SK-N-SH (cell line): ENCODE measurements at regions not wholly inside any gene's neighbourhood (a gene's known extent, or its start where the extent isn't known, plus 50 kb on each side); places are given as distances from the start of the nearest gene placed in this dataset.

Source experiments
- CTCF ChIA-PET: fragments of 300-600, 350-600 bp; formaldehyde crosslinking; extraction: SDS; loops from one replicate; lab custom pipeline; 2021; lab: Yijun Ruan, JAX
- POLR2A ChIA-PET: fragments of 350-600 bp; sonication (Branson Sonifier 250); formaldehyde crosslinking; extraction: SDS; loops from one replicate; lab custom pipeline; 2020; ENCODE audit warnings: antibody characterized with exemption, inconsistent platforms; lab: Yijun Ruan, JAX
- DNase-seq: peaks from one replicate; pipeline ENCODE4 v3.0.0; 2012
- H2AFZ ChIP-seq: fragments of 200-600 bp; sonication (generic); 2 replicates; pipeline ENCODE4 v1.8.1; 2016; ENCODE audit warnings: antibody characterized with exemption, mild to moderate bottlenecking, low read depth
- H3F3A ChIP-seq: fragments of 200-600 bp; sonication (generic); replicated peaks from 2 replicates; pipeline ENCODE3; 2016; ENCODE audit warnings: antibody characterized with exemption, mild to moderate bottlenecking; ENCODE audit not compliant: insufficient read depth
- H3K27ac ChIP-seq, 2 experiments: fragments of 200-500 bp in 1 of 2; fragments of 200-600 bp in 1 of 2; sonication (Bioruptor generic) in 1 of 2; sonication (generic), shearing (Covaris generic) in 1 of 2; 2 replicates each; pipeline versions ENCODE4 v1.5.1 to v1.6.1; 2014 to 2016; ENCODE audit warnings: low read depth in 2 of 2, inconsistent platforms in 1 of 2, low read length in 1 of 2, mild to moderate bottlenecking in 1 of 2, mixed read lengths in 1 of 2
- H3K27me3 ChIP-seq: fragments of 200-600 bp; sonication (generic), shearing (Covaris generic); 2 replicates; pipeline ENCODE4 v1.6.1; 2016; ENCODE audit warnings: mixed run types; ENCODE audit not compliant: insufficient read depth
- H3K36me3 ChIP-seq, 2 experiments: fragments of 200-500 bp in 1 of 2; fragments of 200-600 bp in 1 of 2; sonication (Bioruptor generic) in 1 of 2; sonication (generic) in 1 of 2; replicated peaks in 1 of 2; 2 replicates each; pipeline versions ENCODE3 to v1.5.1; 2014 to 2016; ENCODE audit warnings: low read length in 1 of 2, mild to moderate bottlenecking in 1 of 2; ENCODE audit not compliant: insufficient read depth in 2 of 2, control insufficient read depth in 1 of 2
- H3K4me1 ChIP-seq, 2 experiments: fragments of 200-500 bp in 1 of 2; fragments of 200-600 bp in 1 of 2; sonication (Bioruptor generic) in 1 of 2; sonication (generic), shearing (Covaris generic) in 1 of 2; 2 replicates each; pipeline versions ENCODE4 v1.5.1 to v1.6.1; 2014 to 2016; ENCODE audit warnings: low read depth in 1 of 2, low read length in 1 of 2, mixed run types in 1 of 2; ENCODE audit not compliant: insufficient read depth in 2 of 2, control insufficient read depth in 1 of 2
- H3K4me2 ChIP-seq: fragments of 200-600 bp; sonication (generic), shearing (Covaris generic); 2 replicates; pipeline ENCODE4 v1.6.1; 2017; ENCODE audit warnings: mixed run types
- H3K4me3 ChIP-seq, 2 experiments: fragments of 200-500 bp in 1 of 2; fragments of 200-600 bp in 1 of 2; sonication (Bioruptor generic) in 1 of 2; sonication (generic), shearing (Covaris generic) in 1 of 2; 2 replicates each; pipeline versions ENCODE4 v1.5.1 to v1.8.1; 2014 to 2016; ENCODE audit warnings: low read depth in 2 of 2, inconsistent platforms in 1 of 2, low read length in 1 of 2, mild to moderate bottlenecking in 1 of 2, mixed read lengths in 1 of 2, moderate library complexity in 1 of 2
- H3K79me2 ChIP-seq: fragments of 200-600 bp; sonication (generic); 2 replicates; pipeline ENCODE4 v1.8.1; 2017; ENCODE audit warnings: mild to moderate bottlenecking; ENCODE audit not compliant: insufficient read depth
- H3K9ac ChIP-seq: fragments of 200-600 bp; sonication (generic); 2 replicates; pipeline ENCODE4 v1.6.1; 2017; ENCODE audit warnings: mixed run types
- H3K9me2 ChIP-seq: fragments of 200-600 bp; sonication (generic); 2 replicates; pipeline ENCODE4 v1.6.1; 2017; ENCODE audit warnings: mixed run types
- H3K9me3 ChIP-seq: fragments of 200-600 bp; sonication (generic); 2 replicates; pipeline ENCODE4 v1.6.1; 2017; ENCODE audit warnings: mixed run types, mild to moderate bottlenecking, moderate library complexity
- H4K20me1 ChIP-seq: fragments of 200-600 bp; sonication (generic); 2 replicates; pipeline ENCODE4 v1.6.1; 2017; ENCODE audit warnings: mild to moderate bottlenecking, mixed run types; ENCODE audit not compliant: insufficient read depth
- EZH2phosphoT487 ChIP-seq: fragments of 200-600 bp; sonication (generic); IDR thresholded peaks from 2 replicates; pipeline ENCODE4 v1.6.1; 2017; ENCODE audit warnings: low read depth, mixed run types, mild to moderate bottlenecking, antibody characterized with exemption, moderate library complexity, borderline replicate concordance
- FOXJ3 ChIP-seq: sonication (generic); formaldehyde crosslinking; IDR thresholded peaks from 2 replicates; pipeline ENCODE4 v1.5.1; 2020; ENCODE audit warnings: mild to moderate bottlenecking, missing genetic modification reagents
- JUND ChIP-seq: IDR thresholded peaks from 2 replicates; pipeline ENCODE4 v1.4.0; 2012
- NRF1 ChIP-seq: IDR thresholded peaks from 2 replicates; pipeline ENCODE4 v1.6.1; 2012; ENCODE audit warnings: low read depth, mild to moderate bottlenecking, low read length
- POLR2AphosphoS5 ChIP-seq: IDR thresholded peaks from 2 replicates; pipeline ENCODE4 v1.6.1; 2012; ENCODE audit warnings: low read depth, low read length
- RAD21 ChIP-seq: IDR thresholded peaks from 2 replicates; pipeline ENCODE4 v1.6.1; 2012; ENCODE audit warnings: mild to moderate bottlenecking, low read length
- RXRA ChIP-seq: IDR thresholded peaks from 2 replicates; pipeline ENCODE4 v1.4.0; 2012; ENCODE audit warnings: low read depth, mild to moderate bottlenecking, borderline replicate concordance
- SIN3A ChIP-seq: IDR thresholded peaks from 2 replicates; pipeline ENCODE4 v1.6.1; 2012; ENCODE audit warnings: low read depth, mild to moderate bottlenecking, low read length, moderate library complexity, borderline replicate concordance
- SMC3 ChIP-seq: IDR thresholded peaks from 2 replicates; pipeline ENCODE4 v1.6.1; 2012; ENCODE audit warnings: low read depth, low read length, improper control_type of control experiment
- YY1 ChIP-seq: IDR thresholded peaks from 2 replicates; pipeline ENCODE4 v1.4.0; 2012; ENCODE audit warnings: low read depth, mild to moderate bottlenecking
- WGBS: methylation state at CpG from one replicate; pipeline ENCODE4 v1.1.6; 2017; ENCODE audit warnings: low lambda C conversion rate; 5-methylcytosine and 5-hydroxymethylcytosine counted together
- TF ChIP-seq, protein P1 (sequence below): IDR thresholded peaks from 2 replicates; pipeline ENCODE4 v1.6.1; 2012; ENCODE audit warnings: mild to moderate bottlenecking, low read depth, low read length, moderate library complexity
- TF ChIP-seq, protein P2 (sequence below): fragments of 200-600 bp; sonication (generic); IDR thresholded peaks from 2 replicates; pipeline ENCODE4 v1.6.1; 2017; ENCODE audit warnings: antibody characterized with exemption, mild to moderate bottlenecking, moderate library complexity

DNA sequence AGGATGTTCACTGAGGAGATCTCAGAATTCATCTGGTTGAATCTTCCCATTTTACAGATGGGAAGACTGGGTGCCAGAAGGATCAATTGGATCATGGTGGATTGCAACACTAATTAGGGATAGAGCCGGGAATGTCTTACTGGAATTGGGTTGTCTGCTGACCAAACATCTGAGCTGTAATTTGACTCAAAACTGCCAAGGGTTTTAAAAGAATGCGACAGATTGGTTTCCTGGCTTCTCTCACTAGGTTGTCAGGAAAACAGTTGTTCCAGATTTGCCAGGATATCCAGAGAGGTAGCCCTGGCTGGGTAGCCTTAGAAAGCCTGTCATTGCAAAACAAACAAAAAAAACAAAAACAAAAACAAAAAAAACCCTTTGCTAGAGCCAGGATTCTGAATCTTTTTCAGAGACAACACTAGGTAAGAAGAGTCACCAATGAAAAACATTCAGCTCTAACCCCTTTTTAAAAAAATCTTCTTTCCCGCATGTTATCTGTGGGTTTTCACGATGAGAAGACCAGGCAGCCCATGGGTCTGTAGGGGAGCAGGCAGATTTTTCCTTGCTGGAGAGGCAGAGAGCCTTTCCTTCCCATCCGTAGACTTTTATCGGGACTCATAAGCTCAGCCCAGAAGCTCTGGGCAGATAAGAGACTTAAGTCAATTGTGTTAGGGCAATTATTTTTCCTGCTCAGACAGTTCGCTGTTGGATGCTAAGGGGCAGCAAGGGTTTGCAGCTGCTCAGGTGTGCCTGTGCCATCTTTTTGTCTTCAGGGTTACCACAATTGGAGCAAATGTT, 418.9 kb downstream of the PRDM2 start:
- no peak overlapping the region for H3K4me3 ChIP-seq
- H2AFZ ChIP-seq, result no peak overlapping the region
- H4K20me1 ChIP-seq, result no peaks in the 10 kb centered on the region
- WGBS, result 27% methylated on average over 7 of the region's 7 CpGs
- H3K27me3 ChIP-seq, result no peaks in the 10 kb centered on the region
- H3K27ac ChIP-seq, result no peak overlapping the region
- no peak overlapping the region for H3K9ac ChIP-seq
- DNase-seq, result no peak
- no peaks in the 10 kb centered on the region for H3K36me3 ChIP-seq
- no peaks in the 10 kb centered on the region for H3K9me2 ChIP-seq
- no peaks in the 10 kb centered on the region for H3K9me3 ChIP-seq
- H3K4me2 ChIP-seq, result no peak overlapping the region
- CTCF ChIA-PET, result no interaction called here
- H3K4me1 ChIP-seq, result no peaks in the 10 kb centered on the region; a peak in 1 of 4 replicates
- TF ChIP-seq POLR2AphosphoS5 (no peak), NRF1 (no peak), EZH2phosphoT487 (no peak), RAD21 (no peak), JUND (no peak), SIN3A (no peak), SMC3 (no peak), YY1 (no peak), FOXJ3 (CRISPR knock-in tag) (no peak), RXRA (no peak)
- TF ChIP-seq, protein P1, sequence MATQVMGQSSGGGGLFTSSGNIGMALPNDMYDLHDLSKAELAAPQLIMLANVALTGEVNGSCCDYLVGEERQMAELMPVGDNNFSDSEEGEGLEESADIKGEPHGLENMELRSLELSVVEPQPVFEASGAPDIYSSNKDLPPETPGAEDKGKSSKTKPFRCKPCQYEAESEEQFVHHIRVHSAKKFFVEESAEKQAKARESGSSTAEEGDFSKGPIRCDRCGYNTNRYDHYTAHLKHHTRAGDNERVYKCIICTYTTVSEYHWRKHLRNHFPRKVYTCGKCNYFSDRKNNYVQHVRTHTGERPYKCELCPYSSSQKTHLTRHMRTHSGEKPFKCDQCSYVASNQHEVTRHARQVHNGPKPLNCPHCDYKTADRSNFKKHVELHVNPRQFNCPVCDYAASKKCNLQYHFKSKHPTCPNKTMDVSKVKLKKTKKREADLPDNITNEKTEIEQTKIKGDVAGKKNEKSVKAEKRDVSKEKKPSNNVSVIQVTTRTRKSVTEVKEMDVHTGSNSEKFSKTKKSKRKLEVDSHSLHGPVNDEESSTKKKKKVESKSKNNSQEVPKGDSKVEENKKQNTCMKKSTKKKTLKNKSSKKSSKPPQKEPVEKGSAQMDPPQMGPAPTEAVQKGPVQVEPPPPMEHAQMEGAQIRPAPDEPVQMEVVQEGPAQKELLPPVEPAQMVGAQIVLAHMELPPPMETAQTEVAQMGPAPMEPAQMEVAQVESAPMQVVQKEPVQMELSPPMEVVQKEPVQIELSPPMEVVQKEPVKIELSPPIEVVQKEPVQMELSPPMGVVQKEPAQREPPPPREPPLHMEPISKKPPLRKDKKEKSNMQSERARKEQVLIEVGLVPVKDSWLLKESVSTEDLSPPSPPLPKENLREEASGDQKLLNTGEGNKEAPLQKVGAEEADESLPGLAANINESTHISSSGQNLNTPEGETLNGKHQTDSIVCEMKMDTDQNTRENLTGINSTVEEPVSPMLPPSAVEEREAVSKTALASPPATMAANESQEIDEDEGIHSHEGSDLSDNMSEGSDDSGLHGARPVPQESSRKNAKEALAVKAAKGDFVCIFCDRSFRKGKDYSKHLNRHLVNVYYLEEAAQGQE, result no peak
- TF ChIP-seq, all 33 proteins: peak for 0
- Histone ChIP-seq H3K79me2 (no peaks in the 10 kb centered on the region), H3F3A (no peaks in the 10 kb centered on the region)
- POLR2A ChIA-PET, result no interaction called here

DNA sequence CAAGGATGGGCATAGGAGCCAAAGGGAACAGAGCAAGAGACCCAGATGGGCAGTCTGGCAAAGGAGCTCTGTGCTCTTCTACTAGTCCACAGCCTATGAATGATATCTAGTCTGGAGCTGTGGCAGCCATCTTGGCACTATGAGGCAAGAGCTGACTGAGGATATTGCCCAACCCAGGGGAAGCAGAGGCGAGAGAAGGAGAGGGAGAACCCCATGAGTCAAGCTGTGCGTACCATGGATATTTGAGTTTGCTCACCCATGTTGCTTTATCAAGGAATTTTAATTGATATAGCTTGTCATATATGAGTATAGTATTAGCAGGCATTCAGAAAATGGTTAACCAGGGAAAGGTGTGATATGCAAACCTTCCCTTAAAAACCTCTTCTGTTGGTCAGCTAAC, 420.9 kb downstream of the PRDM2 start:
- DNase-seq, result no peak
- no peak overlapping the region for H3K4me3 ChIP-seq
- 20% methylated on average over 2 of the region's 2 CpGs for WGBS
- no peaks in the 10 kb centered on the region for H3K27me3 ChIP-seq
- ChIA-PET CTCF (interaction anchor here (0.6 to 1.5 kb wide), 2 partner anchors 926 to 1154 kb away, joined by 3 to 4 read pairs; no protein-coding TSS in a partner anchor), POLR2A (no interaction called here)
- H3K4me1 ChIP-seq, result no peaks in the 10 kb centered on the region
- no peaks in the 10 kb centered on the region for H3K9me2 ChIP-seq
- H3K36me3 ChIP-seq, result no peaks in the 10 kb centered on the region
- H3F3A ChIP-seq, result no peaks in the 10 kb centered on the region
- no peaks in the 10 kb centered on the region for H3K79me2 ChIP-seq
- no peak overlapping the region for H2AFZ ChIP-seq
- H3K4me2 ChIP-seq, result no peak overlapping the region
- no peak overlapping the region for H3K27ac ChIP-seq
- H3K9me3 ChIP-seq, result no peaks in the 10 kb centered on the region
- no peaks in the 10 kb centered on the region for H4K20me1 ChIP-seq
- H3K9ac ChIP-seq, result no peak overlapping the region
- no peak for TF ChIP-seq POLR2AphosphoS5
- TF ChIP-seq, protein P2, sequence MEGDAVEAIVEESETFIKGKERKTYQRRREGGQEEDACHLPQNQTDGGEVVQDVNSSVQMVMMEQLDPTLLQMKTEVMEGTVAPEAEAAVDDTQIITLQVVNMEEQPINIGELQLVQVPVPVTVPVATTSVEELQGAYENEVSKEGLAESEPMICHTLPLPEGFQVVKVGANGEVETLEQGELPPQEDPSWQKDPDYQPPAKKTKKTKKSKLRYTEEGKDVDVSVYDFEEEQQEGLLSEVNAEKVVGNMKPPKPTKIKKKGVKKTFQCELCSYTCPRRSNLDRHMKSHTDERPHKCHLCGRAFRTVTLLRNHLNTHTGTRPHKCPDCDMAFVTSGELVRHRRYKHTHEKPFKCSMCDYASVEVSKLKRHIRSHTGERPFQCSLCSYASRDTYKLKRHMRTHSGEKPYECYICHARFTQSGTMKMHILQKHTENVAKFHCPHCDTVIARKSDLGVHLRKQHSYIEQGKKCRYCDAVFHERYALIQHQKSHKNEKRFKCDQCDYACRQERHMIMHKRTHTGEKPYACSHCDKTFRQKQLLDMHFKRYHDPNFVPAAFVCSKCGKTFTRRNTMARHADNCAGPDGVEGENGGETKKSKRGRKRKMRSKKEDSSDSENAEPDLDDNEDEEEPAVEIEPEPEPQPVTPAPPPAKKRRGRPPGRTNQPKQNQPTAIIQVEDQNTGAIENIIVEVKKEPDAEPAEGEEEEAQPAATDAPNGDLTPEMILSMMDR, result no peak
- TF ChIP-seq RAD21, result no peak
- no peak for TF ChIP-seq JUND
- TF ChIP-seq, all 33 proteins: peak for 0
